OCI-LY1 (cell line): ENCODE measurements at regions not wholly inside any gene's neighbourhood (a gene's known extent, or its start where the extent isn't known, plus 50 kb on each side); places are given as distances from the start of the nearest gene placed in this dataset.

Source experiments
- EZH2 ChIP-seq: fragments of 200-600 bp; sonication (generic), shearing (Covaris generic); IDR thresholded peaks from 2 replicates; pipeline ENCODE4 v1.8.0; 2017; ENCODE audit warnings: borderline replicate concordance, mixed run types, mild to moderate bottlenecking, antibody characterized with exemption, low read length, moderate library complexity, mixed read lengths
- TF ChIP-seq, protein P1 (sequence below): fragments of 200-600 bp; sonication (generic), shearing (Covaris generic); IDR thresholded peaks from 2 replicates; pipeline ENCODE4 v1.5.1; 2017; ENCODE audit warnings: mild to moderate bottlenecking, antibody characterized with exemption, low read length, moderate library complexity, mixed read lengths

DNA sequence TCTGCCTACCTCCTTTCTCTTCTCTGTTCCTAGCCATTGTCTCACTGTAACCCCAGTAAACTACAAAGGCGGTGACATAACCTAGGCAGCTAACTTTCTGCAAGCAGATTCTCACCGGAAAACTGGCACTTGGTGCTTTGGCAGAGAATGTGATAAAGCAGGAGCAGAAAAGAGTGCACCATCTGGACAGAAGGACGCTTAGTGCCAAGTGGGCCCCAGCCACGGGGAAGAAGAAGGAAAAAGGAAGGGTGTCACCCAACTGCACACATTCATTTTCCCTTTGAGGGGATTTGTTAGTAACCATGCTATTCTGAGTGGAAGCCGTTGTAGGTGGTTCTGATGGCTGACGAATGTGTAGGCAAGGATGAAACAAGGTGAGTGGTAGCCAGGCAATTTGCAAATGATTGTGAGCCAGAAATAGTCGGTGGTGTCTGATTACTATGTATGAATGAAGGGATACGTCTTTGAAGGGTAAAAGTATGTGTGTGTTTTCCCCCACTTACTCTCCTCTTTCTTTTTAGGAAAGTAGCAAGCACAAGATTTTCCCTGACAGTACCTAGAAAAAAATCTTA is 148.3 kb upstream of the STXBP5 start:
- TF ChIP-seq, protein P1, sequence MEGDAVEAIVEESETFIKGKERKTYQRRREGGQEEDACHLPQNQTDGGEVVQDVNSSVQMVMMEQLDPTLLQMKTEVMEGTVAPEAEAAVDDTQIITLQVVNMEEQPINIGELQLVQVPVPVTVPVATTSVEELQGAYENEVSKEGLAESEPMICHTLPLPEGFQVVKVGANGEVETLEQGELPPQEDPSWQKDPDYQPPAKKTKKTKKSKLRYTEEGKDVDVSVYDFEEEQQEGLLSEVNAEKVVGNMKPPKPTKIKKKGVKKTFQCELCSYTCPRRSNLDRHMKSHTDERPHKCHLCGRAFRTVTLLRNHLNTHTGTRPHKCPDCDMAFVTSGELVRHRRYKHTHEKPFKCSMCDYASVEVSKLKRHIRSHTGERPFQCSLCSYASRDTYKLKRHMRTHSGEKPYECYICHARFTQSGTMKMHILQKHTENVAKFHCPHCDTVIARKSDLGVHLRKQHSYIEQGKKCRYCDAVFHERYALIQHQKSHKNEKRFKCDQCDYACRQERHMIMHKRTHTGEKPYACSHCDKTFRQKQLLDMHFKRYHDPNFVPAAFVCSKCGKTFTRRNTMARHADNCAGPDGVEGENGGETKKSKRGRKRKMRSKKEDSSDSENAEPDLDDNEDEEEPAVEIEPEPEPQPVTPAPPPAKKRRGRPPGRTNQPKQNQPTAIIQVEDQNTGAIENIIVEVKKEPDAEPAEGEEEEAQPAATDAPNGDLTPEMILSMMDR = no peak
- no peak for TF ChIP-seq EZH2
